Body of pancreas (tissue), 4 donors: ENCODE measurements at regions not wholly inside any gene's neighbourhood (a gene's known extent, or its start where the extent isn't known, plus 50 kb on each side); places are given as distances from the start of the nearest gene placed in this dataset.

Experiments
- ATAC-seq: fragments of 150-250 bp; one replicate; pipeline ENCODE4 v1.9.1; 2016
- DNase-seq, 4 donors: peaks; one replicate each; pipeline ENCODE4 v3.0.0-alpha.2; 2019
- H3K27ac ChIP-seq, 4 donors: fragments of 200-600 bp; sonication (generic); 1 replicate in 3 of 4; 2 replicates in 1 of 4; pipeline versions ENCODE4 v1.5.1 to v1.6.1; 2016 to 2019; ENCODE audit warnings: mild to moderate bottlenecking in 1 of 4, mixed read lengths in 1 of 4, moderate library complexity in 1 of 4
- H3K27me3 ChIP-seq, 2 donors: fragments of 200-600 bp; sonication (generic); one replicate each; pipeline ENCODE4 v1.6.0; 2016; ENCODE audit warnings: mild to moderate bottlenecking in 1 of 2
- H3K36me3 ChIP-seq, 2 donors: fragments of 200-600 bp; sonication (generic); replicated peaks in 1 of 2; 2 replicates each; pipeline ENCODE4 v1.5.1; 2016; ENCODE audit warnings: low read depth in 2 of 2; ENCODE audit not compliant: insufficient read depth in 1 of 2
- H3K4me1 ChIP-seq: fragments of 200-600 bp; sonication (generic); one replicate; pipeline ENCODE4 v1.6.0; 2016
- H3K4me3 ChIP-seq, 2 donors: fragments of 200-600 bp; sonication (generic); 1 replicate in 1 of 2; 2 replicates in 1 of 2; pipeline ENCODE4 v1.5.1; 2016 to 2019
- H3K9me3 ChIP-seq, 3 donors: fragments of 200-600 bp; sonication (generic); 1 replicate in 2 of 3; 2 replicates in 1 of 3; pipeline ENCODE4 v1.5.1; 2016
- CTCF ChIP-seq, 7 experiments: fragments of 450-650 bp in 4 of 7; fragments of 200-600 bp in 3 of 7; sonication (generic) in 3 of 7; IDR thresholded peaks; one replicate each; pipeline ENCODE4 v1.5.1; 2016 to 2019; ENCODE audit warnings: antibody characterized with exemption in 7 of 7
- POLR2A ChIP-seq, 3 donors: fragments of 450-650 bp; IDR thresholded peaks; one replicate each; pipeline ENCODE4 v1.6.1; 2016; ENCODE audit warnings: antibody characterized with exemption in 3 of 3, mild to moderate bottlenecking in 2 of 3
- WGBS, 2 donors: methylation state at CpG; one replicate each; pipeline ENCODE4 v1.1.5; 2017; 5-methylcytosine and 5-hydroxymethylcytosine counted together
- intact Hi-C: fragments of 100-400 bp; cut with DNase I; formaldehyde crosslinking; loops from one replicate; pipeline ENCODE4 v1.15.1; 2023

GRCh38 chr13:108120856-108121255 lies 94.5 kb downstream of the LIG4 start:
- TF ChIP-seq POLR2A (IDR thresholded peaks at IDR 0.05) (no peak), CTCF (IDR thresholded peaks at IDR 0.05) (no peak)
- H3K9me3 ChIP-seq = no peaks in the 10 kb centered on the region

GRCh38 chr13:108120302-108120701 lies 95.0 kb downstream of the LIG4 start:
- 54 to 59% methylated on average over 6 of the region's 6 CpGs for WGBS, 2 donors
- H3K9me3 ChIP-seq = no peaks in the 10 kb centered on the region
- intact Hi-C loops = no loop called here
- DNase-seq (no peak), ATAC-seq (no peak)
- H3K4me3 ChIP-seq = no peak overlapping the region
- TF ChIP-seq POLR2A (IDR thresholded peaks at IDR 0.05) = no peak
- no peak for TF ChIP-seq CTCF (IDR thresholded peaks at IDR 0.05)
- no peaks in the 10 kb centered on the region for H3K4me1 ChIP-seq
- H3K27ac ChIP-seq = no peak overlapping the region
- H3K27me3 ChIP-seq = no peaks in the 10 kb centered on the region
- no peaks in the 10 kb centered on the region for H3K36me3 ChIP-seq

More at GRCh38 chr13:108120856-108121255, 94.5 kb downstream of the LIG4 start:
- Histone ChIP-seq H3K4me1 (no peaks in the 10 kb centered on the region), H3K36me3 (no peaks in the 10 kb centered on the region), H3K4me3 (no peak overlapping the region), H3K27ac (no peak overlapping the region), H3K27me3 (no peaks in the 10 kb centered on the region)
- intact Hi-C loops = no loop called here
- DNase-seq = no peak
- 57 to 72% methylated on average over 7 of the region's 7 CpGs for WGBS, 2 donors
- no peak for ATAC-seq

GRCh38 chr13:108115738-108116137 lies 99.6 kb downstream of the LIG4 start:
- H3K27me3 ChIP-seq = no peaks in the 10 kb centered on the region
- no peaks in the 10 kb centered on the region for H3K9me3 ChIP-seq
- no peaks in the 10 kb centered on the region for H3K4me1 ChIP-seq
- no peak for ATAC-seq
- no peaks in the 10 kb centered on the region for H3K36me3 ChIP-seq
- H3K27ac ChIP-seq = no peak overlapping the region
- no peak for TF ChIP-seq CTCF (IDR thresholded peaks at IDR 0.05)
- no peak for TF ChIP-seq POLR2A (IDR thresholded peaks at IDR 0.05)
- 65 to 67% methylated on average over 1 of the region's 1 CpG for WGBS, 2 donors
- intact Hi-C loops = no loop called here
- no peak overlapping the region for H3K4me3 ChIP-seq
- DNase-seq = no peak

- Histone ChIP-seq H3K27ac (no peak overlapping the region), H3K4me3 (no peak overlapping the region), H3K36me3 (no peaks in the 10 kb centered on the region), H3K9me3 (no peaks in the 10 kb centered on the region), H3K27me3 (no peaks in the 10 kb centered on the region), H3K4me1 (no peaks in the 10 kb centered on the region)
- no peak for DNase-seq
- intact Hi-C loops = no loop called here
- no peak for ATAC-seq
- 57 to 60% methylated on average over 4 of the region's 4 CpGs for WGBS, 2 donors
- TF ChIP-seq CTCF (IDR thresholded peaks at IDR 0.05) (no peak), POLR2A (IDR thresholded peaks at IDR 0.05) (no peak)
Measured at GRCh38 chr13:108113407-108113806, 101.9 kb downstream of the LIG4 start.

- H3K36me3 ChIP-seq = no peaks in the 10 kb centered on the region
- WGBS, 2 donors = 20 to 32% methylated on average over 2 of the region's 2 CpGs
- intact Hi-C loops = no loop called here
- TF ChIP-seq CTCF (IDR thresholded peaks at IDR 0.05) (no peak), POLR2A (IDR thresholded peaks at IDR 0.05) (no peak)
- DNase-seq = no peak
- no peak overlapping the region for H3K27ac ChIP-seq
- no peak for ATAC-seq
- H3K9me3 ChIP-seq = no peaks in the 10 kb centered on the region
- H3K4me3 ChIP-seq = no peak overlapping the region
- no peaks in the 10 kb centered on the region for H3K4me1 ChIP-seq
- H3K27me3 ChIP-seq = no peaks in the 10 kb centered on the region
Measured at GRCh38 chr13:108104736-108105135, 110.6 kb downstream of the LIG4 start.
